Endothelial cell of umbilical vein (primary cell): ENCODE measurements at regions not wholly inside any gene's neighbourhood (a gene's known extent, or its start where the extent isn't known, plus 50 kb on each side); places are given as distances from the start of the nearest gene placed in this dataset.

Source experiments
- BruUV-seq: library from RNA; stranded (reverse); fragments of 400-500 nt; replicated peaks from 2 replicates; lab custom pipeline; 2021; lab: Mats Ljungman, UMichigan
- CTCF ChIA-PET: fragments of 300-600, 350-600 bp; sonication (Branson Sonifier 250); formaldehyde crosslinking; loops from one replicate; lab custom pipeline; 2021; ENCODE audit warnings: antibody characterized with exemption, inconsistent platforms; lab: Charles Lee
- POLR2A ChIA-PET: fragments of 300-600, 350-600 bp; sonication (Branson Sonifier 250); formaldehyde crosslinking; loops from one replicate; lab custom pipeline; 2021; ENCODE audit warnings: antibody characterized with exemption, inconsistent platforms; lab: Charles Lee
- DNase-seq: peaks from one replicate; pipeline ENCODE4 v3.0.0-alpha.2; 2011; ENCODE audit warnings: low read depth, low spot score
- FAIRE-seq: peaks from 2 replicates; lab custom pipeline; 2011; peaks lifted over from hg19 to GRCh38; lab: Jason Lieb, UNC
- H2AFZ ChIP-seq: 2 replicates; pipeline ENCODE4 v1.6.0; 2012; ENCODE audit warnings: low read depth, low read length, control low read depth, inconsistent platforms
- H3K27ac ChIP-seq: 2 replicates; pipeline ENCODE4 v1.5.1; 2011; ENCODE audit warnings: low read depth, mild to moderate bottlenecking, control low read depth, low read length, moderate library complexity; ENCODE audit not compliant: insufficient read depth
- H3K27me3 ChIP-seq, 2 experiments: 2 replicates each; pipeline versions ENCODE4 v1.6.0 to v1.6.1; 2011; ENCODE audit warnings: low read length in 2 of 2, mixed read lengths in 1 of 2; ENCODE audit not compliant: control insufficient read depth in 2 of 2, insufficient read depth in 2 of 2
- H3K36me3 ChIP-seq, 2 experiments: 2 replicates in 1 of 2; 3 replicates in 1 of 2; pipeline ENCODE4 v1.5.1; 2011; ENCODE audit warnings: low read length in 2 of 2, mild to moderate bottlenecking in 1 of 2, moderate library complexity in 1 of 2; ENCODE audit not compliant: control insufficient read depth in 2 of 2, insufficient read depth in 2 of 2; ENCODE audit errors: extremely low read depth in 1 of 2
- H3K4me1 ChIP-seq: 3 replicates; pipeline ENCODE4 v1.5.1; 2011; ENCODE audit warnings: mild to moderate bottlenecking, low read length; ENCODE audit not compliant: control insufficient read depth, insufficient read depth; ENCODE audit errors: extremely low read depth
- H3K4me2 ChIP-seq: 2 replicates; pipeline ENCODE4 v1.6.1; 2011; ENCODE audit warnings: low read length, control low read depth, mixed read lengths; ENCODE audit not compliant: insufficient read depth
- H3K4me3 ChIP-seq, 3 experiments: fragments of 200-600 bp in 1 of 3; sonication (generic), shearing (Covaris generic) in 1 of 3; replicated peaks in 1 of 3; 2 replicates each; pipeline ENCODE4 v1.5.1; 2011 to 2016; ENCODE audit warnings: control low read depth in 3 of 3, low read length in 3 of 3, mild to moderate bottlenecking in 2 of 3, inconsistent platforms in 1 of 3, low read depth in 1 of 3, moderate library complexity in 1 of 3; ENCODE audit not compliant: insufficient read depth in 1 of 3
- H3K79me2 ChIP-seq: 2 replicates; pipeline ENCODE4 v1.6.0; 2012; ENCODE audit warnings: low read length, inconsistent platforms; ENCODE audit not compliant: control insufficient read depth, insufficient read depth
- H3K9ac ChIP-seq: replicated peaks from 2 replicates; pipeline ENCODE3; 2011; ENCODE audit warnings: low read length, control low read depth; ENCODE audit not compliant: insufficient read depth; ENCODE audit errors: extremely low read depth
- H3K9me1 ChIP-seq: replicated peaks from 3 replicates; pipeline ENCODE4 v1.6.0; 2011; ENCODE audit warnings: mild to moderate bottlenecking, low read length; ENCODE audit not compliant: control insufficient read depth, insufficient read depth; ENCODE audit errors: extremely low read depth
- H3K9me3 ChIP-seq: replicated peaks from 2 replicates; pipeline ENCODE4 v1.5.1; 2012; ENCODE audit warnings: low read length, inconsistent platforms; ENCODE audit not compliant: control insufficient read depth, insufficient read depth
- H4K20me1 ChIP-seq: replicated peaks from 2 replicates; pipeline ENCODE3; 2011; ENCODE audit warnings: mild to moderate bottlenecking, low read length; ENCODE audit not compliant: control insufficient read depth, insufficient read depth; ENCODE audit errors: extremely low read depth
- CTCF ChIP-seq, 2 donors: IDR thresholded peaks; 1 replicate in 1 of 2; 2 replicates in 1 of 2; pipeline ENCODE4 v1.5.1; 2011; ENCODE audit warnings: low read length in 2 of 2, mild to moderate bottlenecking in 2 of 2, moderate library complexity in 2 of 2, control low read depth in 1 of 2, inconsistent platforms in 1 of 2, low read depth in 1 of 2; ENCODE audit not compliant: insufficient read depth in 1 of 2; ENCODE audit errors: extremely low read depth in 1 of 2
- EZH2 ChIP-seq: IDR thresholded peaks from 2 replicates; pipeline ENCODE4 v1.6.1; 2012; ENCODE audit warnings: borderline replicate concordance, low read depth, mild to moderate bottlenecking, moderate library complexity, low read length, inconsistent platforms; ENCODE audit not compliant: severe bottlenecking
- FOS ChIP-seq: IDR thresholded peaks from 2 replicates; pipeline ENCODE4 v1.6.1; 2011; ENCODE audit warnings: mild to moderate bottlenecking, low read length, moderate library complexity, borderline replicate concordance; ENCODE audit not compliant: insufficient read depth
- GATA2 ChIP-seq: IDR thresholded peaks from 2 replicates; pipeline ENCODE4 v1.7.0; 2011; ENCODE audit warnings: low read depth, mild to moderate bottlenecking, moderate library complexity, mixed read lengths, low read length; ENCODE audit not compliant: insufficient read length, insufficient read depth
- JUN ChIP-seq: IDR thresholded peaks from 2 replicates; pipeline ENCODE4 v1.6.1; 2011; ENCODE audit warnings: borderline replicate concordance, low read depth; ENCODE audit not compliant: insufficient read length, insufficient read depth
- MAX ChIP-seq: IDR thresholded peaks from 2 replicates; pipeline ENCODE4 v1.6.1; 2011; ENCODE audit not compliant: insufficient read depth, insufficient read length
- MYC ChIP-seq: IDR thresholded peaks from one replicate; pipeline ENCODE4 v1.6.1; 2011; ENCODE audit warnings: mild to moderate bottlenecking, low read depth, low read length
- POLR2A ChIP-seq: IDR thresholded peaks from 2 replicates; pipeline ENCODE4 v1.6.1; 2012; ENCODE audit warnings: low read depth, mild to moderate bottlenecking, control low read depth, low read length
- POLR2AphosphoS5 ChIP-seq: IDR thresholded peaks from 2 replicates; pipeline ENCODE4 v1.6.1; 2012; ENCODE audit warnings: low read depth, mild to moderate bottlenecking, control low read depth, low read length, moderate library complexity; ENCODE audit not compliant: insufficient read depth
- dilution Hi-C: fragments of 300-500 bp; cut with MboI; formaldehyde crosslinking; loops from one replicate; pipeline ENCODE4 v1.15.0; 2019; ENCODE audit warnings: low sequenced_read_pairs; ENCODE audit not compliant: extremely low pct_ligation_motif_present
- intact Hi-C: fragments of 100-400 bp; cut with micrococcal nuclease; formaldehyde crosslinking; loops from one replicate; pipeline ENCODE4 v1.10.0; 2022

DNA sequence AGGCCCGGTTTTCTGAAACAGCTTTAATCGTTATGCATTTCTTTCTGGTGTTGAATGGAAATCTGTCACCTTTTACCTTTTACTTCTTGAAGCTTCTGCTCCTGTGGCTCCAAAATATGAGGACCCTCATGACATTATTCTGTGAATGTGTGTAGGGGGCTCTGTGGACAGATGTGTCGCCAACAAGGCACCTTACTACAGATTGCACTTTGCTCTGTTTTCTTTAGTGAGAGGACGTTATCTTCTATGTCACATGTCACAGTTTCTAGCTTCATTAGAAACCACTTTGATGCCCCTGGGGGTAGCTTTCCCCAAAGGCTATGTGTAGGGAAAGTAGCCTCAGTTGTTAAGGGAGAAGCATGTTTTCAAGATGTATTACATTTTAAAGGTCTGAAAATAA lies 195.6 kb downstream of the ZNF621 start:
- DNase-seq (no peak), FAIRE-seq (no peak)
- intact Hi-C loops: no loop called here
- Histone ChIP-seq H3K4me2 (no peak overlapping the region), H3K27me3 (no peaks in the 10 kb centered on the region), H3K36me3 (no peaks in the 10 kb centered on the region), H3K27ac (no peak overlapping the region), H4K20me1 (no peaks in the 10 kb centered on the region), H3K4me1 (no peaks in the 10 kb centered on the region), H3K4me3 (no peak overlapping the region), H2AFZ (no peak overlapping the region), H3K9ac (no peak overlapping the region), H3K9me3 (no peaks in the 10 kb centered on the region), H3K79me2 (no peaks in the 10 kb centered on the region), H3K9me1 (no peaks in the 10 kb centered on the region)
- POLR2A ChIA-PET: no interaction called here
- no peak for TF ChIP-seq POLR2AphosphoS5
- CTCF ChIA-PET: no interaction called here
- BruUV-seq: no TSS peak
- dilution Hi-C loops: no loop called here

GRCh38 chr3:40720863-40721262 lies 196.1 kb downstream of the ZNF621 start:
- CTCF ChIA-PET: no interaction called here
- H4K20me1 ChIP-seq: no peaks in the 10 kb centered on the region

More at GRCh38 chr3:40720863-40721262, 196.1 kb downstream of the ZNF621 start:
- TF ChIP-seq EZH2: no peak
- TF ChIP-seq POLR2A: no peak
- TF ChIP-seq POLR2AphosphoS5: no peak
- no peak for TF ChIP-seq GATA2
- TF ChIP-seq MAX: no peak
- no peak for TF ChIP-seq MYC
- no peak for TF ChIP-seq JUN
- TF ChIP-seq FOS: no peak
- TF ChIP-seq CTCF (IDR thresholded peaks at IDR 0.05; ENCODE audit: extremely low read depth in 1 of 2, insufficient read depth in 1 of 2, low read depth in 1 of 2, low read length in 2 of 2): no peak
- dilution Hi-C loops (no loop called here), intact Hi-C loops (no loop called here)
- no peak for FAIRE-seq
- no peak overlapping the region for H3K4me2 ChIP-seq
- BruUV-seq: no TSS peak
- no peaks in the 10 kb centered on the region for H3K79me2 ChIP-seq
- no peak overlapping the region for H3K9ac ChIP-seq
- no peaks in the 10 kb centered on the region for H3K27me3 ChIP-seq
- H3K27ac ChIP-seq: no peak overlapping the region
- POLR2A ChIA-PET: no interaction called here
- H3K4me1 ChIP-seq: no peaks in the 10 kb centered on the region
- no peaks in the 10 kb centered on the region for H3K9me1 ChIP-seq
- no peaks in the 10 kb centered on the region for H3K9me3 ChIP-seq
- no peaks in the 10 kb centered on the region for H3K36me3 ChIP-seq
- H2AFZ ChIP-seq: no peak overlapping the region
- no peak for DNase-seq
- no peak overlapping the region for H3K4me3 ChIP-seq
